Neural crest cell (in vitro differentiated cells): ENCODE measurements at regions not wholly inside any gene's neighbourhood (a gene's known extent, or its start where the extent isn't known, plus 50 kb on each side); places are given as distances from the start of the nearest gene placed in this dataset.
A peak's percentile ranks its signal among the peaks of the same experiment; 100 is the strongest.

Experiments used
- DNase-seq: peaks from one replicate; pipeline ENCODE4 v3.0.0; 2021; ENCODE audit warnings: low read depth, mixed read lengths, low spot score
- H3K27ac Mint-ChIP-seq: one replicate; pipeline ENCODE4 v1.8.0; 2021; ENCODE audit warnings: mild to moderate bottlenecking, mixed read lengths; ENCODE audit not compliant: unreplicated experiment
- H3K27me3 Mint-ChIP-seq: 2 replicates; pipeline ENCODE4 v1.8.0; 2021; ENCODE audit warnings: low read depth, mild to moderate bottlenecking, mixed read lengths
- H3K36me3 Mint-ChIP-seq: 2 replicates; pipeline ENCODE4 v1.8.0; 2021; ENCODE audit warnings: low read depth, mild to moderate bottlenecking, mixed read lengths
- H3K4me1 Mint-ChIP-seq: 2 replicates; pipeline ENCODE4 v1.8.0; 2021; ENCODE audit warnings: mixed read lengths
- H3K4me3 Mint-ChIP-seq: one replicate; pipeline ENCODE4 v1.8.0; 2021; ENCODE audit warnings: mild to moderate bottlenecking, mixed read lengths
- H3K9me3 Mint-ChIP-seq: 2 replicates; pipeline ENCODE4 v1.8.0; 2021; ENCODE audit warnings: mixed read lengths
- TF ChIP-seq, protein P1 (sequence below): fragments of 200-600 bp; sonication (generic); conservative IDR thresholded peaks from 2 replicates; pipeline ENCODE4 v1.5.0; 2021; ENCODE audit warnings: antibody characterized with exemption, mild to moderate bottlenecking

DNA sequence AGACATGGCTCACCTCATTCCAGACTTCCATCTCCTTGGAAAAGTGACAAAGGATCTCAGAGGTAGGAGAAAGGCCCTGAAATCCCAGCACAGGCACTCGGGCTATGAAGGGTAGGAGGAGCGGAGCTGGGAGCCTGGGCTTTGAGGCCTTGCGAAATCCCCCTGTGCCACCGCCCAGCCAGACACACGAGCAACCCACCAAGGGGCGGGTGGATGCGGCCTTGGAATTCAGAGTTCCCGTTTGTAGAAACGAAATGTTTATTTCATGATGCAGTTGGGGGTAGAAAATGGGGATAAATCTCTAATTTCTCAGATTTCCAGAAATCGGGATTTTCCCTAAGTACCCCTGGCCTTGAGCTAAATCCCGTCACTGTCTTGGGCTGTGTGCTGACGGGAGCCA is 177.1 kb upstream of the HDAC4 start:
- peaks cover 22% of the 10 kb centered on the region for H3K4me1 Mint-ChIP-seq
- no peaks in the 10 kb centered on the region for H3K36me3 Mint-ChIP-seq
- H3K4me3 Mint-ChIP-seq: no peak overlapping the region
- TF ChIP-seq, protein P1, sequence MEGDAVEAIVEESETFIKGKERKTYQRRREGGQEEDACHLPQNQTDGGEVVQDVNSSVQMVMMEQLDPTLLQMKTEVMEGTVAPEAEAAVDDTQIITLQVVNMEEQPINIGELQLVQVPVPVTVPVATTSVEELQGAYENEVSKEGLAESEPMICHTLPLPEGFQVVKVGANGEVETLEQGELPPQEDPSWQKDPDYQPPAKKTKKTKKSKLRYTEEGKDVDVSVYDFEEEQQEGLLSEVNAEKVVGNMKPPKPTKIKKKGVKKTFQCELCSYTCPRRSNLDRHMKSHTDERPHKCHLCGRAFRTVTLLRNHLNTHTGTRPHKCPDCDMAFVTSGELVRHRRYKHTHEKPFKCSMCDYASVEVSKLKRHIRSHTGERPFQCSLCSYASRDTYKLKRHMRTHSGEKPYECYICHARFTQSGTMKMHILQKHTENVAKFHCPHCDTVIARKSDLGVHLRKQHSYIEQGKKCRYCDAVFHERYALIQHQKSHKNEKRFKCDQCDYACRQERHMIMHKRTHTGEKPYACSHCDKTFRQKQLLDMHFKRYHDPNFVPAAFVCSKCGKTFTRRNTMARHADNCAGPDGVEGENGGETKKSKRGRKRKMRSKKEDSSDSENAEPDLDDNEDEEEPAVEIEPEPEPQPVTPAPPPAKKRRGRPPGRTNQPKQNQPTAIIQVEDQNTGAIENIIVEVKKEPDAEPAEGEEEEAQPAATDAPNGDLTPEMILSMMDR: no peak
- no peak overlapping the region for H3K27ac Mint-ChIP-seq
- DNase-seq: no peak
- no peaks in the 10 kb centered on the region for H3K27me3 Mint-ChIP-seq
- no peaks in the 10 kb centered on the region for H3K9me3 Mint-ChIP-seq

DNA sequence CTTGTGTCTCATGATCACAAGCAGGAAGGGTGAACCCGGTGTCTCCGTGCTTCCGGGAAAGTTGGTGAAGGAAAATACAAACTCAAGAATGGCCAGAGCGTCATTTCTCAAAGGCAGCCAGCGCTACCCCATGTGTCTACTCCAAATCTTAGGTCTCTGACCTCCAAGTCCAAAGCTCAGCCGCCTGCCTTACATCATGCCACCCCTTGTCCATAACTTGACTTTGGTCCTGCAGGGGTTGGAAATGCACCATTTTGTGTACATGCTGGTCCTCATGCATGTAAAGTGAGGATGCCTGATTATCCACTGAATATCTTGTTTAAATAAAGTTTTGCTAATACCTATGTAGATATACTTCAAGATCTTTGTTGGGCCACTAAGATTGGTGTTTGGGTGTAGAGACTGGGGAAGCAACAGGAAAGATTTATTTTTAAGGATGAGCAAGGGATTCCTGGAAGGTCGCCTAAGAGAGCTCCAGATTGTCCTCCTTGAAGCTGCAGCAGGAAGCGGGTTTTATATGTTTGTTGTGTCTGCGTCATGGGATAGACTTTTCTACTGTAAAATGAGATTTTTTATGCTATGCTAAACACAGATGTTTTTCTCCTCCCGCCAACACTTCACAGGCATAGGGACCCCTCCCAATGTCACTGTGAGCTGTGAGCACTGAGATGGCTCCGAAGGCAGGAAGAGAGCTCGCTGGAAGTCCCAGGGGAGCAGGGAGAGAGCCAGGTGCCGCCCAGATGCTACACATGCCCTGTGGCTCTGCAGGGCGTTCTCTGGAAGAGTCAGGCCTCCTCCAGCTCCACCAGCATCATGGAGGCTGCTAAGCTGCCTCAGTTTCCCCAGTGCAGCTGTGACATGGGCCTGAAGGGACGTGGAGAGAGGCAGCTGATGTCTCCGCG is 176.2 kb upstream of the HDAC4 start:
- no peaks in the 10 kb centered on the region for H3K9me3 Mint-ChIP-seq
- H3K4me3 Mint-ChIP-seq: no peak overlapping the region
- DNase-seq: no peak
- H3K4me1 Mint-ChIP-seq: peaks cover 14% of the 10 kb centered on the region
- H3K27me3 Mint-ChIP-seq: no peaks in the 10 kb centered on the region
- H3K27ac Mint-ChIP-seq: no peak overlapping the region
- TF ChIP-seq, protein P1: no peak
- H3K36me3 Mint-ChIP-seq: no peaks in the 10 kb centered on the region

DNA sequence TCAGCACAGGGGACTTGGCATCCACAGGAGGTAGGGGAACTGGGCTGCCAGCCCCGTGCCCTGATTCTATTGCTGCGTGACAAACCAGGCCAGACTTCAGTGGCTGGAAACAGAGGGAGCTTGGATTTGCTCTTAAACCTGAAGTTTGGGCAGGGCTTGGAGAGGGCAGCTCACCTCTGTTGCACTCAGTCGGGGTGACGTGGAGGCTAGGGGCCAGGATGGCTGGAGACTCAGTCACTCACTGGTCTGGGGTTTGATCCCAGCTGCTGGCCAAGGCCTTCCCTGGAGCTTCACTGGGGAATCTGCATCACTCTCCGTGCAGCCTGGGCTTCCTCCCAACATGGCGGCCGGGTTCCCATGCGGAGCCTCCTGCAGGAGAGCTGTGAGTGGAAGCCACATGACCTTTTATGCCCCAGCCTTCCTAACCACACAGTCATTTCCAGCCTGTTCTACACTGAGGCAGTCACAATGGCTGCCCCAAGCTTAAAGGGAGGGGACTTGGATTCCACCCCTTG is 175.2 kb upstream of the HDAC4 start:
- peaks cover 9% of the 10 kb centered on the region for H3K4me1 Mint-ChIP-seq
- H3K27ac Mint-ChIP-seq: no peak overlapping the region
- no peaks in the 10 kb centered on the region for H3K27me3 Mint-ChIP-seq

DNA sequence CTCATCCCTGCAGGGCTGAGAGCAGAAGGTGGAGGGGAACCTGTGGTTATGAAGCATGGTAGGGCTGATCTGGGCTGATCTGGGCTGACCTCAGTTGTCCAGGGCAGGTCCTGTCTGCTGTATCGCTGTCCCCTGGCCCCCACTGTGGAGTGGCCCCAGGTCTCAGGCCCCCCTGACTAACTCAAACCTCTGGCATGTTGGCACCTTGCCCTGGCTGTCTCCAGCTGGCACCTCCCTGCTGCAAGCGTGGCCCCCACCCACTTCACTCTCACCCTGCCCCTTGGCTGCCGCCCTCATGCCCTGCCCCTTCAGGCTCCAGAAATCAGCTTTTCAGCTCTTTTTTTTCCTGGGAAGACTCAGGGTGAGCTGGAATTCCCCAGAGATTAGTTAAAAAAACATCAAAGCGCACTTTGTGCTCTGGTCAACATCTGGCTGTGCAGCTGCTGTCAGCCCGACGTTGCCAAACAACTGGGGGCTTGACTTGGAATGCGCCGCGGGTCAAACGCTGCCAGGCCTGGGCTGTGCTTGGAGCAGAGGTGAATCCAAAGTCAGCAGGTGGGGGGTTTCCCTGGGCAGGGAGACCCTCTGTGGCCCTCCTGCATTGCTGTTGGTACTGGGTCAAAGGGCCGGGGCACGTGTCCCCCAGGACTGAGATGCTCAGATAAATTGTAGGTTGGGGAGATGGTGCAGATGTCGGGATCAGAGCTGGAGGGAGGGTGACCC is 173.8 kb upstream of the HDAC4 start:
- no peaks in the 10 kb centered on the region for H3K27me3 Mint-ChIP-seq

More for the DNA sequence above, 175.2 kb upstream of the HDAC4 start:
- no peaks in the 10 kb centered on the region for H3K36me3 Mint-ChIP-seq
- H3K9me3 Mint-ChIP-seq: no peaks in the 10 kb centered on the region
- TF ChIP-seq, protein P1: no peak
- no peak for DNase-seq
- H3K4me3 Mint-ChIP-seq: no peak overlapping the region

DNA sequence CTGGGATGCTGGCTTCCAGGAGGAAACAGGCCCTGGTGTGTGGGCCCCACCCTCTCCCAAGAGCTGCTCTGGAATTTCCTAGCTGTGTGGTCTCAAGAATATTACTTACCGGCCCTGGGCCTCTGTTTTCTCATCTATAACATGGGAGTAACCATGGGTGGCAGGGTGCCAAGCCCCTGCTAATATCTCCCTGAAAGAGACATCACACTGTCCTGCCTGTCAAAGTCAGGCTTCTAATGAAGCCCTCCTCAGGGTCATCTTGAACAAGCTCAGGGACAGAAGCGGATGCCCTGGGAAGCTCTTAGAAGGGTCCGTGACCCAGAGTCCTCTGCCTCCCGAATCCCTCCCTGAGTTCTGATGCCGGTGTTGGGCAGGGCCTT is 173.2 kb upstream of the HDAC4 start:
- no peaks in the 10 kb centered on the region for H3K36me3 Mint-ChIP-seq
- H3K27me3 Mint-ChIP-seq: peaks cover under 1% of the 10 kb centered on the region
- H3K4me3 Mint-ChIP-seq: no peak overlapping the region
- no peak overlapping the region for H3K27ac Mint-ChIP-seq
- TF ChIP-seq, protein P1: no peak
- peaks cover 6% of the 10 kb centered on the region for H3K4me1 Mint-ChIP-seq
- DNase-seq: no peak
- H3K9me3 Mint-ChIP-seq: no peaks in the 10 kb centered on the region

More for the DNA sequence above, 173.8 kb upstream of the HDAC4 start:
- no peak overlapping the region for H3K4me3 Mint-ChIP-seq
- no peaks in the 10 kb centered on the region for H3K36me3 Mint-ChIP-seq
- peaks cover 6% of the 10 kb centered on the region for H3K4me1 Mint-ChIP-seq
- no peaks in the 10 kb centered on the region for H3K9me3 Mint-ChIP-seq
- TF ChIP-seq, protein P1: no peak
- H3K27ac Mint-ChIP-seq: peak overlapping the region; percentile 57
- DNase-seq: no peak
